ENCODE measurements at regions not wholly inside any gene's neighbourhood (a gene's known extent, or its start where the extent isn't known, plus 50 kb on each side); places are given as distances from the start of the nearest gene placed in this dataset.

DNA sequence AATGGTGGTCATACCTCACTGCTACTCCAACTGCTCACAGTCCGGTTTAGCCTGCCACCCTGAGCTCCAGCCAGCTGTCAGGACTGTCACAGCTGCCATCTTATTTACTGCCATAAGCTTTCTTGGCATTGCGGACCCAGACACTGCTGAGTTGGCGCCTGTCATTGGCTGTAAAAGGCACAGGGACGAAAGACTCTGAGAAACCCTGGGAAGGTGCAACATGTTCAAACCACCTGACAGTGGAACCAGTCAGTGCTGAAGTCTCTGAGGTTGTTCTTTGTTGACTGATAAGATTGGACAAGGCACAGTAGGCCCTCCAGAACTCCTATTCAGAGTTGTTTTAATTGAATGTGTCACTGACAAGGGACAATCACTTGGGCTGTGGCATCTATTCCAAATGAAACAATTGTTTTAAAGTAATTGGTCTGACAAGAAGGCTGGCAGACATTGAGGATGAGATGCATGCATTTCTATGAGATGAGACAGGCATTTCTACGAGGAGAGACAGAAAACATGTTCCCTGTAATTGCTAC lies 927.8 kb downstream of the STPG2 start (continued):
- TF ChIP-seq REST (IDR thresholded peaks at IDR 0.05; ENCODE audit: unreplicated experiment) (no peak), NANOG (IDR thresholded peaks at IDR 0.05; ENCODE audit: borderline replicate concordance) (no peak)

DNA sequence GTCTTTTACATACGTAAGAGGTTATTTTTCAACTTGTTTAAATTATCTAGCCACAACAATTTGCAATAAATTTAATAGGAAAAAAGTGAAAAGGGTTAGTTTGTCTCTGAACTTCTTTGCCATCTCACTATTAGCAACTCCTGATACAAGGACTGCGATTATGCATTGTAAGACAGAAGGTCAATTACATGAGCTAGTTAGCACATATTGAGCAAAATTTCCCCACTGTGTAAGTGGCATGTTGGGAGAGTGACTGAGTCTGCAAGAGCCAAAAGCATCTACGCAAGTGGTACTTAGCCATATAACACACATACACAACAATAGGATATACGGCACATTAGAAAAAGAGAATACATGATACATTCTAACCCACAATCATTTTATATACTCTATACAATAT lies 927.2 kb downstream of the STPG2 start:
- Histone ChIP-seq H3K4me1 (ENCODE audit: insufficient read depth) (no peaks in the 10 kb centered on the region), H3K9me2 (ENCODE audit: insufficient read depth) (0 out of 2 replicates have a peak, but pooled peaks cover 6% of the 10 kb centered on the region), H3K27me3 (ENCODE audit: insufficient read depth) (no peaks in the 10 kb centered on the region), H3F3A (replicated peaks; ENCODE audit: low read depth) (no peaks in the 10 kb centered on the region), H2AFZ (no peak overlapping the region), H3K4me2 (no peak overlapping the region), H3K36me3 (ENCODE audit: insufficient read depth) (no peaks in the 10 kb centered on the region), H3K4me3 (no peak overlapping the region), H3K79me2 (replicated peaks; ENCODE audit: insufficient read depth) (no peaks in the 10 kb centered on the region), H3K27ac (ENCODE audit: low read depth) (no peak overlapping the region), H4K20me1 (replicated peaks; ENCODE audit: insufficient read depth) (no peaks in the 10 kb centered on the region; the same call in 1 of the 2 replicates)
- no peaks in the 10 kb centered on the region for H3K9me3 Mint-ChIP-seq
- no peaks in the 10 kb centered on the region for H3K27me3 Mint-ChIP-seq (ENCODE audit: insufficient read depth, low read depth, poor library complexity)
- DNase-seq (ENCODE audit: low spot score) (no peak), ATAC-seq (no peak)
- no peak overlapping the region for H3K4me3 Mint-ChIP-seq
- H3K4me1 Mint-ChIP-seq, result no peaks in the 10 kb centered on the region
- no peak overlapping the region for H3K27ac Mint-ChIP-seq
- no peaks in the 10 kb centered on the region for H3K36me3 Mint-ChIP-seq (ENCODE audit: low read depth)
- TF ChIP-seq REST (IDR thresholded peaks at IDR 0.05; ENCODE audit: unreplicated experiment) (no peak), POLR2AphosphoS5 (IDR thresholded peaks at IDR 0.05; ENCODE audit: low read depth) (no peak), ZNF462 (CRISPR knock-in tag; IDR thresholded peaks at IDR 0.05) (no peak), JUNB (IDR thresholded peaks at IDR 0.05; ENCODE audit: unreplicated experiment) (no peak), EZH2phosphoT487 (IDR thresholded peaks at IDR 0.05; ENCODE audit: unreplicated experiment) (no peak), ZNF114 (CRISPR knock-in tag; IDR thresholded peaks at IDR 0.05) (no peak)
- TF ChIP-seq, protein P1, sequence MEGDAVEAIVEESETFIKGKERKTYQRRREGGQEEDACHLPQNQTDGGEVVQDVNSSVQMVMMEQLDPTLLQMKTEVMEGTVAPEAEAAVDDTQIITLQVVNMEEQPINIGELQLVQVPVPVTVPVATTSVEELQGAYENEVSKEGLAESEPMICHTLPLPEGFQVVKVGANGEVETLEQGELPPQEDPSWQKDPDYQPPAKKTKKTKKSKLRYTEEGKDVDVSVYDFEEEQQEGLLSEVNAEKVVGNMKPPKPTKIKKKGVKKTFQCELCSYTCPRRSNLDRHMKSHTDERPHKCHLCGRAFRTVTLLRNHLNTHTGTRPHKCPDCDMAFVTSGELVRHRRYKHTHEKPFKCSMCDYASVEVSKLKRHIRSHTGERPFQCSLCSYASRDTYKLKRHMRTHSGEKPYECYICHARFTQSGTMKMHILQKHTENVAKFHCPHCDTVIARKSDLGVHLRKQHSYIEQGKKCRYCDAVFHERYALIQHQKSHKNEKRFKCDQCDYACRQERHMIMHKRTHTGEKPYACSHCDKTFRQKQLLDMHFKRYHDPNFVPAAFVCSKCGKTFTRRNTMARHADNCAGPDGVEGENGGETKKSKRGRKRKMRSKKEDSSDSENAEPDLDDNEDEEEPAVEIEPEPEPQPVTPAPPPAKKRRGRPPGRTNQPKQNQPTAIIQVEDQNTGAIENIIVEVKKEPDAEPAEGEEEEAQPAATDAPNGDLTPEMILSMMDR (conservative IDR thresholded peaks at IDR 0.05; ENCODE audit: low read depth in 2 of 2), result no peak

Measured in GM23338 (cell line).